ENCODE measurements at regions not wholly inside any gene's neighbourhood (a gene's known extent, or its start where the extent isn't known, plus 50 kb on each side); places are given as distances from the start of the nearest gene placed in this dataset.

DNA sequence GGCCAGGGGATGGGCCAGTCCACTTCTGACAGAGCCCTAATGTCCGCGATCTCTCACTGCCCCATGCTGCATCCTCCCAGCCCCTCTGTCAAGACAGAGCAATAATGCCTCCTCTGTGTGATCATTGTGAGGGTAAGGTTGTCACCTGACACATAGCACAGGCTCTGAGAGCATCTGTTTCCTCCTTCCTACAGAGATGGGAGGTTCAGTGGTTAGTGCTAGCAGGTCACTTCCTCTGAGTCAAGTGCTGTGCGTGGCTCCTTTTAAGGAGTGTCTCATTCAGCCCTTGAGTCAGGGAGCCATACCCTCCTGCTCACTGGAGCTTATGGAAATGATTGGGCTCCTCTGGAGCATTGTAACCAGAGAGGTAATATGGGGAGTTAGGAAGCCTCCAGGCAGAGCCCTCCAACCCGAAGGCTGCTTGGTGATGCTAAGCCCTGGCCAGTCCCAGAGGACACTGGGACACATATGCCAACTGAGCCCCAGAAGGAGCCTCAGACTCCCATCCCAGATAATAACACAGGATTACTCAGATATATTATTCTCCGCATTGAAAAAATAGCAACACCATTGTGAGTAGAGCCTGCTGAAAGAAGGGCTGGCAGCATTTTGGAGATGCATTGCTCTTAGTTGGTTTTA is 189.0 kb downstream of the GALNT1 start:
- TF ChIP-seq, protein P1, sequence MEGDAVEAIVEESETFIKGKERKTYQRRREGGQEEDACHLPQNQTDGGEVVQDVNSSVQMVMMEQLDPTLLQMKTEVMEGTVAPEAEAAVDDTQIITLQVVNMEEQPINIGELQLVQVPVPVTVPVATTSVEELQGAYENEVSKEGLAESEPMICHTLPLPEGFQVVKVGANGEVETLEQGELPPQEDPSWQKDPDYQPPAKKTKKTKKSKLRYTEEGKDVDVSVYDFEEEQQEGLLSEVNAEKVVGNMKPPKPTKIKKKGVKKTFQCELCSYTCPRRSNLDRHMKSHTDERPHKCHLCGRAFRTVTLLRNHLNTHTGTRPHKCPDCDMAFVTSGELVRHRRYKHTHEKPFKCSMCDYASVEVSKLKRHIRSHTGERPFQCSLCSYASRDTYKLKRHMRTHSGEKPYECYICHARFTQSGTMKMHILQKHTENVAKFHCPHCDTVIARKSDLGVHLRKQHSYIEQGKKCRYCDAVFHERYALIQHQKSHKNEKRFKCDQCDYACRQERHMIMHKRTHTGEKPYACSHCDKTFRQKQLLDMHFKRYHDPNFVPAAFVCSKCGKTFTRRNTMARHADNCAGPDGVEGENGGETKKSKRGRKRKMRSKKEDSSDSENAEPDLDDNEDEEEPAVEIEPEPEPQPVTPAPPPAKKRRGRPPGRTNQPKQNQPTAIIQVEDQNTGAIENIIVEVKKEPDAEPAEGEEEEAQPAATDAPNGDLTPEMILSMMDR (IDR thresholded peaks at IDR 0.05; ENCODE audit: borderline replicate concordance, insufficient read depth, low read depth, low read length), result no peak
- no peak overlapping the region for H3K4me3 ChIP-seq (ENCODE audit: low read depth, low read length)

DNA sequence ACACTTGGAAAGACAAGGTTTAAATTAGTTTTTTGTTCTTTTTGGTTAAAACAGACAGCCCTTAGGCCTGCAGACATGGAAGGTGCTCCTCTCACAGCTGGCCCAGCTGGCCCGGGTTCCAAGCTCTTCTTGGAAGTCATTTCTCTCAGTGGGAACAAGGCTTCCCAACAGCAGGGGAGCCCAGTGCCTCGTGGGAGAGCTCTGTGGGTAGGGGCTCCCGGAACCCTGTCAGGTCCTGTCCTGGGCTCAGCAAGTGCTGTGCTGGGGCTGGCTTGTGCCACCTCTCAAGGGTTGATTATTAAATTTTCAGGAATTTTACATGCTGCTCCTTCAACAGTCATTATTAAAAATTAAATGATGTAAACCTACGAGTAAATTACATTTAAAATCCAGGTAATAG is 189.6 kb downstream of the GALNT1 start:
- TF ChIP-seq, protein P1 (IDR thresholded peaks at IDR 0.05; ENCODE audit: borderline replicate concordance, insufficient read depth, low read depth, low read length), result no peak
- no peak overlapping the region for H3K4me3 ChIP-seq (ENCODE audit: low read depth, low read length)

DNA sequence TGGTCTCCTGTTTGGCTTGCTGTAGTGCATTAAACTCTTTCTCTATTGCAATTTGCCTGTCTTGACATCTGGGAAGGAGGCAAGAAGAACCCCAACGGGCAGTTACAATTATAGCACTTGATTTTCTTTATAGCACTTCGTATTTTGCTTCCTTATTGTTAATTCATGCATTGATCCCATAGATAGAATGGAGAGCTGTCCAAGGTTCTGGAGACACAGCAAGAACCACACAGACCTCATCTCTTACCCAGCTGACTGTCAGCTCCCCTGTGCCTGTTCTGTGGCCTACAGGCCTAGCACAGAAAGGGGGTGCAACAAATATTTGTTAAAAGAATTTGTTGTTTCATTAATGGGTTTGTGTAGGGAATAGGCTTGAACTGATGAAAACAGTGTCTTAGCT is 194.3 kb downstream of the GALNT1 start:
- TF ChIP-seq, protein P1 (IDR thresholded peaks at IDR 0.05; ENCODE audit: borderline replicate concordance, insufficient read depth, low read depth, low read length), result no peak
- no peak overlapping the region for H3K4me3 ChIP-seq (ENCODE audit: low read depth, low read length)

DNA sequence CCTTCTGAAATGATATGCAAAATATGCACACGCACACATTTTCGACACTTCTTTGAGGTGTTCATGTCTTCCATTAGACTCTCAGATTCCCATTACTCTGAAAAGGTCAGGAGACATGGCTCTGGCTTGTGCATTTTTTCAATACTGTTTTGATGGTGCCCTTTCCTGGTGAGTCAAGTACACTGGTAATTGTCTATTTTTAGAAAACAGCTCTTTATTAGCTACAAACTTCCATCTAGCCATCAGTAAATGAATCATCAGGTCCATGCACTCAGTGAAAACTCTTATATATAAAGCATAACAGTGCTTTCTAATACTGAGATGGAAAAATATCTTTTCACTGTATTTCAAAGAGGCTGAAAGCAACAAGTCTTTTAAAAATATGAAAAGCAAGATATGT is 194.9 kb downstream of the GALNT1 start:
- TF ChIP-seq, protein P1 (IDR thresholded peaks at IDR 0.05; ENCODE audit: borderline replicate concordance, insufficient read depth, low read depth, low read length), result no peak
- no peak overlapping the region for H3K4me3 ChIP-seq (ENCODE audit: low read depth, low read length)

DNA sequence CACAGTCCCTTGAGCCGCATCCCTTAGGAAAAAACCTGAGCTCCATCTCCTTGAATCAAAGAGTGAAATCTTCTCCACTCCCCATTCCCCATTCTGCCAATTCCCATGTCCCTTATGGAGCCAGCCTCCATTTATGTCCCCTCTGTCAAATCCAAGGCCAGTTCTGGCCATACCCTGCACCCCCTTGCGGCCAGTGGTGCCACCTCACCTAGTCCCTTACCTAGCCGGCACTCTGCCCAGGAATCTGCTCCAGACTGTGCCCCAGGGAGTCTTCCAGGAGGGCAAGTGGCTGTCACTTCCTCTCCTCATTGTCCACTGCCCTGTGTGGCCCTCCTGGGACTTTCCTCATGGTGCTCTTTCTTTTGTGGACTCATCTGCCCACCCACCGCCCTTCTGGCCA is 195.4 kb upstream of the RMP24 start:
- H3K4me3 ChIP-seq (ENCODE audit: low read depth, low read length), result no peak overlapping the region
- TF ChIP-seq, protein P1 (IDR thresholded peaks at IDR 0.05; ENCODE audit: borderline replicate concordance, insufficient read depth, low read depth, low read length), result peak; percentile 19; the same call in 1 of the 2 replicates

DNA sequence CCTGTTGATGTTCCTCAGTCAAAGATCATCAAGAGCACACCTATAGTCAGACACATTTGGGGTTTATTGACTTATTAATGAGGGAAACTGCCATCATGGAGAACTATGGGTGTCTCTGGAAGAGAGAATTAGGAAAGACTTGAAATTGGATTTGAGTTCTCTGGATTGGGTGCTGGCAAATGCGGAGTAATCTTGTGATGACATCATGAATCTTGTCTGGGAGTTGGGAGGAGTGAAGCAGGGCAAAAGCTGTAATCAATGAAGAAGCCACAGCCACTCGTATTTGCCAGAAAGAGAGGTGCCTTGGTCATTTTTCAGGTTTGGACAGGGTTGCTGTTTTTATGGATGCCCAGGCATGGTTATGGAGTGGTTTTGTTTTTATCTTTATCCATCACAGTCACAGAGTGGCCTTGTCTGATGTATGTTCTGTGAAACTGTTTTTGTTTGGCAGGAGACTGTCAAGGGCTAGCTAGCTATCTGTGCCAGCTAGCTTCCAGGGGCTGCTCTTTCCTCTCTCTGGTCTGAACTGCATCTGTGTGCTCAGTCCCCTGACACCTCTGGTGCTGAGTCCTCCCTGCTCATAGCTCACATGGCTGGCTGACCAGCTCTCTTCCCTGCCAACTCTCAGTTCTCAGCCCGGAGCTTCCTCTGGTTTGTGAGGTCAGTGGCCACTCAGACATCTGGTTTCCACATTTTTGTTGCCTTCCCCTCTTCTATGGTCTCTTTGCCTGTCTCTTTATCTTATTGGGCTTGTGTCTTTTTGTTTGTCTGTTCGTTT is 193.4 kb upstream of the RMP24 start:
- H3K4me3 ChIP-seq (ENCODE audit: low read depth, low read length), result no peak overlapping the region
- TF ChIP-seq, protein P1 (IDR thresholded peaks at IDR 0.05; ENCODE audit: borderline replicate concordance, insufficient read depth, low read depth, low read length), result no peak

DNA sequence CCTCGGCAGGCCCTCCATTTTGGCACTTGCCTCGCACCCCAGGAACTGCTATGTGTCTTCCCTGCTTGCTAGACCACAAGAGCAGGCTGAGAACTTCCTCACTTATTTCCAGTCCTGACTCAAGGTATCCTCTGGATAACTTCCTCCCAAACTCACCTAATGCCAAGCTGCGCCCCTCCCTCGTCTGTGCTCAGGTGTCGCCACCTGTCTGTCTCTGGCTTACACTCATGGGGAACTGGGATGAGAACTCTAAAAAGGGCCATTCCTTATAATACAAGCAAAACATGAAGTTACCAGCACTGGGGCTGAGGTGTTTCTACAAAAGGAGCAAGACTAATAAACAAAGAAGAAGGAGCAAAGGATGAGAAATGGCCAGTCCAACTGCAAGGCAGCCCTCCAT is 191.5 kb upstream of the RMP24 start:
- TF ChIP-seq, protein P1 (IDR thresholded peaks at IDR 0.05; ENCODE audit: borderline replicate concordance, insufficient read depth, low read depth, low read length), result no peak
- no peak overlapping the region for H3K4me3 ChIP-seq (ENCODE audit: low read depth, low read length)
